Raji (cell line): ENCODE measurements at regions not wholly inside any gene's neighbourhood (a gene's known extent, or its start where the extent isn't known, plus 50 kb on each side); places are given as distances from the start of the nearest gene placed in this dataset.

ENCODE experiments used
- POLR2A ChIP-seq: IDR thresholded peaks from 2 replicates; pipeline ENCODE4 v1.6.1; 2011; ENCODE audit warnings: low read depth, low read length, control low read depth; ENCODE audit not compliant: insufficient read depth

DNA sequence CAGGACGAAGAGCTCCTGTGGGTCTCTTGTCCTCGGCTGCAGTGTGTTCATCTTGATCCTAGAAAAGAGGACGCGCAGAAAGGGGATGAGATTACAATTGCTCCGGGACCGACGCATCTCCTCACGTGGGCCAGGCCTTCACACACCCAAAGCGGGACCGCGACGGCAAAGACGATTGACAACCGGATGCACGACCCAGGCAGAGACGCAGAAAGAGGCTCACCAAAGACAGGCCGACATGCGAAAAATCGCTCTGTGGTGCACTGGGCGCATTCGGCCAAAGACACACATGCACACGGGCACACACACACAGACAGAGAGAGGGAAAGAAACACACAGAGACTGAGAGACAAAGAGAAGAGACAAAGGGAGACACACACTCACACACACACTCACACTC lies 1089.9 kb upstream of the DEFB115 start:
- no peak for TF ChIP-seq POLR2A

DNA sequence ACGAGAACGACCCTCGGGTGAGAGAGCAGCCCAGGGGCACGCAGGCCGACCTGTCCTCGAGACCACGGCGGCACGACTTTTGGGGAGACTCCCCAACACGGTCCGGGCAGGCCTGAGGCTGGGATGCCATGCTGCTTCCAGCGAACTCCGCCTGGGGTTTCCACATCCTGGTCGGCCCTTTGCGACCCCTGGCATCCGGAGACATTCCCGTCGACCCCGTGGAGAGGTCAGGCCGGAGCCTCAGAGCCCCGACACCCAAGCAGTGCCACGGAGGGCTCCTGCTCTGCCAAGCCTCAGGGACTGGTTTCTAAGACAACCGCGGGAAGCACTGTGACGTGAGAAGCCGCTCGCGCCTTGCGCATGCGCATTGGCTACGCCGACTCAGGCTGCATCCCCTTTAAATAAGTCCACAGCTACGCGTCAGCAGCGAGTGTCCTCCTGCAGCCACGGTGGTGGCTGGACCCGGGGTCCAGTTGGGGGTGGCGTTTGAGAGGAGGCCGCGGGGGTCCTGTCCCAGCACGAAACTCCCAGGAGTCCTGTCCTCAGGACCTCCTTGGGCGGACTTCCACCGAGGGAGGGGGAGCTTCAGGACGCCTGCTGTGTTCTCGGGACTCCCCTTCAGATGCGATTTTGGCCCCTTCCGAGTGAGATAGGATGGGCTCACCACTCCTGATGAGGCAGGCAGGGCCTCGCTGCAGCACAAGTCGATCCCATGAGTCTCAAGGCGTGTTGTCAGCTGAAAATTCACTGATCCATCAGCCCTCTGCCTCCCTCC lies 1089.3 kb upstream of the DEFB115 start:
- TF ChIP-seq POLR2A: no peak

GRCh38 chr20:30168800-30169138 lies 1088.7 kb upstream of the DEFB115 start:
- TF ChIP-seq POLR2A: no peak

- TF ChIP-seq POLR2A: no peak
Measured at GRCh38 chr20:30175681-30176080, 1081.8 kb upstream of the DEFB115 start.

- TF ChIP-seq POLR2A: no peak
Measured at GRCh38 chr20:30281584-30282197, 975.8 kb upstream of the DEFB115 start.

DNA sequence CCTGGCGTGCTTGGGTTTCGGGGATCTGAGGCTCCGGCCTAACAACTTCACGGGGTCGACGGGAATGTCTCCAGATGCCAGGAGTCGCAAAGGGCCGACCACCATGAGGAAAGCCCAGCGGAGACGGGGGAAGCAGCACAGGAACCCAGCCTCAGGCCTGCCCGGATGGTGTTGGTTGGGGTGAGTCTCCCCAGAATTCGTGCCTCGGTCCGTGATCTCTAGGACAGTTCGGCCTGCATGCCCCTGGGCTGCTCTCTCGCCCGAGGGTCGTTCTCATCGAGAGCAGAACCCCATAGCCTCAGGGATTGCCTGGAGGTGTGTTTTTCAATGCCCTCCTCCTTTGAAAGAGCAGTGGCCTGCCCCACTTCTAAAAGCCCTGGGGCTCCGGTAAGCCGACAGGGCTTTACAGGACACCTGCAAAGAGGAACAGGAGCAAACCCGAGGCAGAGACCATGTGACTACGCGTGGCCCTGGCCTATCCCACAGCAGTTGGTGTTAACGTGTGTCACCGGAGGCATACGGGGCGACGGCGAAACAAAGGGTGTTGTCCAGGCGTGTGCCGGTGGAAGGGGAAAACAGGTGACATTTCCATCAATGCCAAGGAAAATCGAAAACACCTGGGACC lies 973.1 kb upstream of the DEFB115 start:
- no peak for TF ChIP-seq POLR2A

- TF ChIP-seq POLR2A: no peak
Measured at GRCh38 chr20:30285677-30286076, 971.8 kb upstream of the DEFB115 start.

GRCh38 chr20:30286157-30286556 lies 971.3 kb upstream of the DEFB115 start:
- TF ChIP-seq POLR2A: no peak

DNA sequence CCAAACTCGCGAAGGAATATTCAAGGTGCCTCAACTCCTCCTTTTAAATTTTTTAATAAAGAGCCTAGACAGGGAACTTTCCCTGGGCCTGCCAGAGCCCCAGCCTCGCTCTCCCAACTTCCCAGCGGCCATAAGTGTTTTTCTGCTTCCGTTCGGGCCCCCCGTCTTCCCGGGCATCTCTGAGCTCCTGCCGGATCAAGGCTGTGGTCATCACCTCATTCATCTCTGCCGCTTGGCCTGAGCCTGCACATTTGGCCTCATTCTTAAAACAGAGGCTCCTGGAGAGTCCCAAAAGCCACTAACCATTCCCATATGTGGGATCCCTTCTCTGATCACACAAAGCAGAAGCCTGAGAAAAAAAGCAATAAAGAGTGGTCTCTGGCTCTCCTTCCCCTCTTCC lies 969.1 kb upstream of the DEFB115 start:
- TF ChIP-seq POLR2A: no peak

GRCh38 chr20:30376767-30377658 lies 880.5 kb upstream of the DEFB115 start:
- TF ChIP-seq POLR2A: peak; percentile 72

- TF ChIP-seq POLR2A: no peak
Measured at GRCh38 chr20:30412972-30413371, 844.5 kb upstream of the DEFB115 start.

GRCh38 chr20:30419466-30419865 lies 838.0 kb upstream of the DEFB115 start:
- no peak for TF ChIP-seq POLR2A
